Brain microvascular endothelial cell (primary cell): ENCODE measurements at regions not wholly inside any gene's neighbourhood (a gene's known extent, or its start where the extent isn't known, plus 50 kb on each side); places are given as distances from the start of the nearest gene placed in this dataset.

ENCODE experiments used
- DNase-seq: peaks from one replicate; pipeline ENCODE4 v3.0.0-alpha.2; 2020
- H3K27ac ChIP-seq: fragments of 250-450 bp; sonication (Bioruptor Pico); 2 replicates; pipeline ENCODE4 v1.5.1; 2020; ENCODE audit warnings: mild to moderate bottlenecking, moderate library complexity
- H3K27me3 ChIP-seq: fragments of 250-450 bp; sonication (Bioruptor Pico); replicated peaks from 2 replicates; pipeline ENCODE4 v1.5.1; 2020; ENCODE audit warnings: mild to moderate bottlenecking
- H3K36me3 ChIP-seq: fragments of 250-450 bp; sonication (Bioruptor Pico); replicated peaks from 2 replicates; pipeline ENCODE4 v1.5.1; 2020; ENCODE audit warnings: mild to moderate bottlenecking
- H3K4me3 ChIP-seq: 2 replicates; pipeline ENCODE4 v1.5.1; 2011; ENCODE audit warnings: low read depth, mild to moderate bottlenecking, control low read depth, low read length, moderate library complexity
- in situ Hi-C: cut with HindIII; loops from 2 replicates; pipeline ENCODE4 v1.10.0; 2017; ENCODE audit warnings: low sequenced_read_pairs, low pct_ligation_motif_present
- TF ChIP-seq, protein P1 (sequence below): IDR thresholded peaks from 2 replicates; pipeline ENCODE4 v1.5.1; 2011; ENCODE audit warnings: low read depth, mild to moderate bottlenecking, moderate library complexity, low read length, control low read depth, inconsistent platforms; ENCODE audit errors: missing control alignments

DNA sequence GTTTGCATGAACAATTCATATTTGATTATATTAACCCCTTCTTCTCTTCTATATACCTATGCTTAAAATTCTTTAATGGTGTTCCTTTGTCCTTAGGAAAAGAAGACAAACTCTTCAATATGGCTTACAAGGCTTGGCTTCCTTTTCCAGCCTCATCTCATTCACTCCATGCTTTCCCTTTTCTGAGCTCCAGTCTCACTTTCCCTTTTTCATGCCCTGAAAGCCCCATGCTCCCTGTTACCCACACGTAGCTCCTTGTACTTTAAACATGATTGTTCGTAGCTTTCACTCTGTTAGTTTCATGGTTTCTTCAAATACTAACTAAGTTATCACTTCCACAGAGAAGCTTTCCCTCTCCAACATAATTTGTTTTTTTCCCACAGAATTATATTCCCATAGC lies 161.3 kb downstream of the UBE2E3 start:
- H3K4me3 ChIP-seq: no peak overlapping the region
- H3K27me3 ChIP-seq: no peaks in the 10 kb centered on the region
- in situ Hi-C loops: no loop called here
- DNase-seq: no peak
- TF ChIP-seq, protein P1, sequence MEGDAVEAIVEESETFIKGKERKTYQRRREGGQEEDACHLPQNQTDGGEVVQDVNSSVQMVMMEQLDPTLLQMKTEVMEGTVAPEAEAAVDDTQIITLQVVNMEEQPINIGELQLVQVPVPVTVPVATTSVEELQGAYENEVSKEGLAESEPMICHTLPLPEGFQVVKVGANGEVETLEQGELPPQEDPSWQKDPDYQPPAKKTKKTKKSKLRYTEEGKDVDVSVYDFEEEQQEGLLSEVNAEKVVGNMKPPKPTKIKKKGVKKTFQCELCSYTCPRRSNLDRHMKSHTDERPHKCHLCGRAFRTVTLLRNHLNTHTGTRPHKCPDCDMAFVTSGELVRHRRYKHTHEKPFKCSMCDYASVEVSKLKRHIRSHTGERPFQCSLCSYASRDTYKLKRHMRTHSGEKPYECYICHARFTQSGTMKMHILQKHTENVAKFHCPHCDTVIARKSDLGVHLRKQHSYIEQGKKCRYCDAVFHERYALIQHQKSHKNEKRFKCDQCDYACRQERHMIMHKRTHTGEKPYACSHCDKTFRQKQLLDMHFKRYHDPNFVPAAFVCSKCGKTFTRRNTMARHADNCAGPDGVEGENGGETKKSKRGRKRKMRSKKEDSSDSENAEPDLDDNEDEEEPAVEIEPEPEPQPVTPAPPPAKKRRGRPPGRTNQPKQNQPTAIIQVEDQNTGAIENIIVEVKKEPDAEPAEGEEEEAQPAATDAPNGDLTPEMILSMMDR: no peak
- no peaks in the 10 kb centered on the region for H3K36me3 ChIP-seq
- no peak overlapping the region for H3K27ac ChIP-seq

DNA sequence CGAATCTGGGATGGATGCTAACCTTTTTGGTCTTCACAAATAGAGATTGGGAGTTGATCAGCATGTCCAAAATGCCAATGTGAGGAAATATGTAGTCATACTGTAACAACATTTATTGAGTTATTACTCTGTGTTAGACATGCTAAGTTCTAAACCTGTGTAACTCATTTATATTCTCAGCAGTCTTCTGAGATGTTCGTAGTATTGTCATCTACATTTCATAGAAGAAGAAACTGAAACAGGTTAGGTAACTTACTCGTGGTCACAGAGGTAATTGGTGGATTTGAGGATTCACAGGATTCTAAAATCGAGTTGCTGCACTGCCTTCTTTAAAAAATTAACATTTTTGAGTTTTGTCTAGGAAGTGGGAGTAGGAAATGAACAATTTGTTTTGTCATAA lies 162.1 kb downstream of the UBE2E3 start:
- in situ Hi-C loops: no loop called here

DNA sequence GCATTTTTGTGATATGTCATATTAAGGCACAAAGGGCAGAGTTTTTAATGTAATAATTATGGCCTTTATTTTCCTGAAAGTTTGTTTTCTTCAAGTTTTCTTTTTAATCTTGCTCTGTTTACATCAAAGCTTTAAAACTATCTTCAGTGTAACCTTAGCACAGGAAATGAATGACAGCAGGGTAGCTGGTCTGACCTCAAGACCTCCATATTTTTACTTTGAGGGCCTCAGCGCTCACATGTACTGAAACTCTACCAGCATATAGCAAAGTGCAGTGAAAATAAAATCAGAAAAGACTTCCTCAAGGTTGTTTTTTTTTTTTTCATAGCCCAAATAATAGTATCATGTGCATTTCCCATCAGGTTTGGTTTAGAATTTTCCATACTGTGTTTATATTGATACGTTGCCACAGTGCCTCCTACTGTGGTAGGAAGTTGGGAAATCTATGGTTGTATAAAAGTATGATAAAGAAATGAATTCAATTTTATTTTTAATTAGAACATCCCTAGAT lies 163.4 kb downstream of the UBE2E3 start:
- Histone ChIP-seq H3K27ac (no peak overlapping the region), H3K27me3 (no peaks in the 10 kb centered on the region), H3K4me3 (no peak overlapping the region), H3K36me3 (no peaks in the 10 kb centered on the region)
- DNase-seq: no peak
- in situ Hi-C loops: no loop called here
- TF ChIP-seq, protein P1: no peak

More for the DNA sequence above, 162.1 kb downstream of the UBE2E3 start:
- Histone ChIP-seq H3K27me3 (no peaks in the 10 kb centered on the region), H3K4me3 (no peak overlapping the region), H3K27ac (no peak overlapping the region), H3K36me3 (no peaks in the 10 kb centered on the region)
- TF ChIP-seq, protein P1: no peak
- no peak for DNase-seq

DNA sequence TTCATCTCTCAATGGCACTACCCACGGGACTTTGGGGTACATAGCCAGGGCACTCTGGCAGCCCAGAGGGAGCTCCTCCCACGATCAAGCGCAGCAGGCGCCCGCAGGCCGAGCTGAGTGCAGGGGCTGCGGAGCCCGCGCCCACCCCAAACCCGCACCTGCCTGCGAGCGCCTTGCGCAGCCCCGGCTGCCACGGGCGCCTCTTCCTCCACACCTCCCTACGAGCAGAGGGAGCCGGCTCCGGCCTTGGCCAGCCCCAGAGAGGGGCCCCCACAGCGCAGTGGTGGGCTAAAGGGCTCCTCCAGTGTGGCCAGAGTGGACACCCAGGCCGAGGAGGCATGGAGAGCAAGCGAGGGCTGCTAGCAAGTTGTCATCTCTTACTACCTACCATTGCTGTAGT lies 165.2 kb downstream of the UBE2E3 start:
- no peak for DNase-seq
- Histone ChIP-seq H3K27me3 (no peaks in the 10 kb centered on the region), H3K36me3 (no peaks in the 10 kb centered on the region), H3K27ac (no peak overlapping the region), H3K4me3 (no peak overlapping the region)
- in situ Hi-C loops: no loop called here
- TF ChIP-seq, protein P1: no peak

DNA sequence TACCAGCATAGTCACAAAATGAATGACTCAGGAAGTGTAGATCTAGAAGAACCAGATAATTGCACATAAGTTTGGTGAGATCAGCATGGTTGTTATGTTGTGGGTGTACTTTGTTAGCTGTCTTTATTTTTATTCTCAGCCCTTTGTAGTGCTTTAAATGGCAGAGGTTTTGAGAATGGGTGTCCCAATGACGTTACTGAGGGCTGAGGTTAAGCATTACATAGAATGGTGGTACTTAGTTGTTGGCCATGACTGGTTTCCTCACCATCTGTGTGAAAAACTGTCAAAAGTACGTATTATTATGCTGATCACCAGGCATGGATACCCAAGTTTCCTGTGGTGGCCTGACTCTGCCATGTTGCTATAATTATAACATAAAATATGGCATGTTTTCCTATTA lies 165.8 kb downstream of the UBE2E3 start:
- no peak for DNase-seq
- Histone ChIP-seq H3K27me3 (no peaks in the 10 kb centered on the region), H3K27ac (no peak overlapping the region), H3K4me3 (no peak overlapping the region), H3K36me3 (no peaks in the 10 kb centered on the region)
- in situ Hi-C loops: no loop called here
- TF ChIP-seq, protein P1: no peak

DNA sequence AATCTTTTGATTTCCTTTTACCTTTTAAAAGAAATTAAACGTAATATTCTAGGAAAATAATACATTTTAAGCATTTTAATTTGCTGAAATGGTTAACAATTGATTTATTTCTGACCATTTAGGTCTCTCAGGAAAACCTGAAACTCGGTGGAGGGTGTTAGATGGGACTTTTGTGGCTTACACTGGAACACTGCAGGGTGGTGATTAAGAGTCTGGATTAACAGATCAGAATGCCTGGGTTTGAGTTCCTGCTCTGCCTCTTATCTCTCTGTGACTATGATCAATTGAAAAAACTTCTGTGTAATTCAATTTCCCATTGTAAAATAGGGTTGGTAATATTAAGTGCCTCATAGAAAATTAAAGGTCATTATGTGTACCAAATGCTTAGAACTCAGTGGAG lies 168.7 kb downstream of the UBE2E3 start:
- no peak overlapping the region for H3K4me3 ChIP-seq
- H3K27ac ChIP-seq: no peak overlapping the region
- no peak for DNase-seq
- in situ Hi-C loops: no loop called here
- H3K36me3 ChIP-seq: no peaks in the 10 kb centered on the region
- H3K27me3 ChIP-seq: no peaks in the 10 kb centered on the region
- TF ChIP-seq, protein P1: no peak
